ENCODE measurements at regions not wholly inside any gene's neighbourhood (a gene's known extent, or its start where the extent isn't known, plus 50 kb on each side); places are given as distances from the start of the nearest gene placed in this dataset.
"Not testable (repeated sequence)": the region's sequence is repeated elsewhere in the genome, so short reads cannot be mapped to it uniquely, and the experiment has no call there.

DNA sequence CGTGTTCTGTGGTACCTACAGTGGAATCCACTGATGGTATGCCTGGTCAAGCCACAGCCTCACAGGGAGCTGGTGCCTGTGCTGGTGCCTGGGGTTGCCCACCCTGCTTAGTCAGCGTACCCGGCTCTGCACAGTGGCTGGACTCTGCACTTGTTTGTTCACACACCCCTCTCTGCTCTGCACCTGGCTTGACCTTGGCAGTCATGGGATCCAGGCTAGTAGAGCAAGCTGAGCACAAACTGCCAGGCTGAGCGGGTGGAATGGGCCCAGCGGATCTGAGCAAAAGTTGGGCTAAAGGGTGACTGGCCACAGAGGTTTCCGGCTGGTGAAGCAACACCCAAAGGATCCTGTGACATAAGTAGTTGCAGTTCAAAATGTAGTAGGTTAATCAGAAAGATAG is 163.5 kb downstream of the CDH19 start:
- DNase-seq, result no peak

DNA sequence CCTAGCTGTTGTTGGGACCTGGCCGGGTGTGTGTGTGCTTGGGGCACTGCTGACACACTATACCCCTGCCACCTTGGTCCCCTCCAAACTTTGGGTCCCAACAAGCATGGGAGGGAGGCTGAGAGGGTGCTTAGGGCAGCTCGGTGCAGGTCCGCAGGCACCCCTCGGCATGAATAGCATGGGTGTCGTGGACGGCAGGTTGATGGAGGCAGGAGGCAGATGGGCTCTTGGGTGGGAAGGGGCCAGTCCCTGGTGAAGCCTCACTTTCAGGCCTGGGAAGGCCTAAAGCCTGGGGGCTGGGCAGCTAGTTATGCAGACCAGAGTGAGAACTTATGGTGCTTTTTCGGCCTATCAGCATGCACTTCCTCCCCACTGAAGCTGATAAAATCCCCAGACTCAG is 164.2 kb downstream of the CDH19 start:
- no peak for DNase-seq

DNA sequence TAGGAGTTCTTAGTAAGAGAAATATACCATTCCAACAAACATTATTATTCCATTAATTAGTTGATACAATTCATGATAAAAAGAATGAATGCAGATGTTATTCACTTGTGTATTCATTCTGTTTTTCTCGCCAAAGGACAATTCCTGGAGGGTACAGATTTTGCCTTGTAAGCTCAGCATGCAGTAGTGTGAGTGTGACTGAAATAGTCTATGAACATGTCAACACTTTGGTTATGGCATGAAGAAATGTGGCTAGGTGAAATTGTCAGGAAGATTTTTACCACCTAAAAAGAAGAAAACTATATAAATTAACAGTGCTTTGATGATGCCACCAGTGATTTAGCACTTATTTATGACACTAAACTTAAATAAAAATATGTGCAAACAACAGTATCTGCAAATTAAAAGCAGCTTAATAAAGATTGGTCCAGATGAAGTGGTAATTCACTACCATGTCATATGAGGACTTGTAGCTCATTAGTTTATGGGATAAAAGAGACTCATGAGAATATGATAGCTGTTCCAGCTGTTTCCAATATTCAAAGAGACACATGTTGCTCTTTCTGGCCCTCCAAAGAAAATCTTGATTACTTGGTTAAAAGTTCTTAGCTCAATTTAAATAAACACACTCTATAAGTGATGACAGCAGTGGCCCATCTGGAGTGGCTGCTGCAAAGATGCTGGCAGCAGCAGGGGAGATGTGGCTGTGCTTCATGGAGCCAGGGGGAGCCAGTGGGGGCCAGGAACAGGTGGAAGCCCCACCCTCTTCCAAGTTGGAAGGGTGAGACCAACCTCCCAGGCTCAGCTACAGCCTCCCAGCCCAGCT is 165.0 kb downstream of the CDH19 start:
- no peak for DNase-seq

DNA sequence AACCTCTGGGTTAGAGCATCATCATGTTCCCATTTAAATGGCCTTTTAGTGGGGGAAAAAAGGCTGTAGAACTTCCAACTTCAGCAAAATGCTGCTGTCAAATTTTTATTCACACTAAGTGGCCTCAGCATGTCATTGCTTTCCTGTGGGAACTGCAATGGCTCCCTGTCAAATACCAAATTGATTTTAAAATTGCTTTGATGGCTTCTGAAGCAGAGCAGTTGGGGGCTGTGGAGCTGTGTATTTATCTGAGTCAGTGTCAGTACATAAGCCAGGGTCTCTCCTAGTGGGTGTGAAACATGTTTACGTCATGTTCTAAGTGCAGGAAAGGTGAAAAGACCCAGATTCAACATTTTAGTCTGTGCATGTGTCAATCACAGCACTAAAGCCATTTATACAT is 171.3 kb downstream of the CDH19 start:
- DNase-seq, result no peak

DNA sequence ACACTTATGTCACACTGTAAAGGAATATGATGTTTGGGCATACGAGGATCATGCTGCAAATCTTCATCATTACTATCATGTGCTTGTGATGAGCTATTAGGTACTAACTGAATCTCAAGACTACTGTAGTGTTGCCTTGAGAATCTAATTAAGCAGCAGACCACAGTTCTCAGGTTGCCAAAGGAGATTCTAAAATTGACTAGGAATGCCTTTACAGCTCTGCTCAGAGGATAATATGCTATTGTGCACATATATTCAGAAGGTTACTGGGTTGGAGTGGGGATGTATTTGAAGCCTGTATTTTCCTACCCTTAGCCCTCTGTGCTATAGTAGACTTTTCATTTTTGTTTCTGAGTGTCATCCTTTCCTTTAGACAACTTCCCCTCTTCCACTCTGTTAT is 175.1 kb downstream of the CDH19 start:
- no peak for DNase-seq

DNA sequence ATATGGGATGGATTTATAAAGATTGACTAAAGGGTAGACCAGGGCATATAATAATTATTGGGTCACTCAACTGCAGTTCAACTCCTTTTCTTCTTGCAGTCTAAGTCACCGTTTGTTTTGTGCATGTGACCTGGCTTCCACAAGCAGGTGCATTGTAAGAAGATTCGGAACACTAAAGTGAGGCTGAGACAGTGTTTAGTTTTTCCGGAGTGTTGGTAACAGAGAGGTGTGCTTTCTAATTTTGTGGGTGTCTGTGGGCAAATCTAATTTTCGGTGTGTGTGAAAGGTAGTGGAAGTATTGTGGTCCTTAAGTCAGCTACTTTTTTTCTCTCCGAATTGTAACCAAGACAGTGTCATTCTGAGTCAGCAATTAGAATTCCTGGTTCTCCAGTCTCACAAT is 184.5 kb downstream of the CDH19 start:
- DNase-seq, result no peak

DNA sequence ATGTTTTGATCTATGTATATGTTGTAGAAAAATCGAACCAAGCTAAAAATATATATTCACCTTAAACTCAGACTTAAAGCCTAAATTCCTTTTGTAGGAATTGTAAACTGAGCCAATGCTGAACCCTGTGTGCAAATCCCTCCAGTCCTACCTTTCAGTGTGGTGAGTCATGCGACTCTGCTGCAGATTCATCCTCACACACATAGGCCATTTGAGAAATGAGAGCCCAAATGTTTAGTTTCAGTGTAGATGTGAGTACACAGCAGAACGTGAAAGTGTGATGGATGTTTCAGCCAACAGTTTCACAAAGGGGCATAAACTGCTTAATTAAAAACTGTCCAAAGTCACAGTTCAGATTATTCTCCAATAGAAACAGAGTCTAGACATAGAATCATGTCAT is 193.2 kb downstream of the CDH19 start:
- no peak for DNase-seq

DNA sequence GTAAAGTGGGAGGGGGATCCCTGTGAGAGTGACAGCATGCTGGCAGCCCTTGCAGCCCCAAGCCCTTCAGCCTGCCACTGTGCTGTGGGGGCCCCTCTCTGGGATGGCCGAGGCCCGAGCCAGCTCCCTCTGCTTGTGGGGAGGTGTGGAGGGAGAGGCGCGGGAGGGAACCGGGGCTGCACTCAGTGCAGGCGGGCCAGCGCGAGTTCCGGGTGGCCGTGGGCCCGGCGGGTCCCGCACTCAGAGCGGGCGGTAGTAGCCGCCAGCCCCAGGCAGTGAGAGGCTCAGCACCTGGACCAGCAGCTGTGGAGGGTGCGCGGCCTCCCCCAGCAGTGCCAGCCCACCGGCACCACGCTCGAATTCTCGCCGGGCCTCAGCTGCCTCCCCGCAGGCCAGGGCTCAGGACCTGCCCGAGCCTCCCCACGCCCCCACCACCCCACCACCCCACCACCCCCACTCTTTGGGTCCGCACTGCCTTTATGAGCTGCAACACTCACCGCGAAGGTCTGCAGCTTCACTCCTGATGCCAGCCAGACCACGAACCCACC is 208.1 kb downstream of the CDH19 start:
- no peak for DNase-seq

DNA sequence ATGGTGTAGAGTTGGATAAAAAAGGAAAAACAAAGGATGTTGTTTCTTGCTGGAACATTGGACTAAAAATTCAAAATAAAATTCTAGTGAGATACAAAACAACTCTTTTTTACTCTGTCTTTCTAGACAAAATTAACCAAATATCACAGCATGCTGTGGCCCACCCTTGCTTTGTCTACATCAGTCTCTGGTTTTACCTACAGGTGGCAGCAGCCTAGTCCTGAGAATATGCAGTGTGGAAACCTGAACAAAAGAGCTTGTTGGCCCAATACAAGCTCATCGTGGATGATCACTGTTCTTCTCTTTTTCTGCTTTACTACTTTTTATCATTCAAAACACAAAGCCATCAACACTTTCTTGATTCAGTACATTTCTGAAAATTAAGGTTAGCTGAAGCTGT is 210.4 kb downstream of the CDH19 start:
- no peak for DNase-seq

DNA sequence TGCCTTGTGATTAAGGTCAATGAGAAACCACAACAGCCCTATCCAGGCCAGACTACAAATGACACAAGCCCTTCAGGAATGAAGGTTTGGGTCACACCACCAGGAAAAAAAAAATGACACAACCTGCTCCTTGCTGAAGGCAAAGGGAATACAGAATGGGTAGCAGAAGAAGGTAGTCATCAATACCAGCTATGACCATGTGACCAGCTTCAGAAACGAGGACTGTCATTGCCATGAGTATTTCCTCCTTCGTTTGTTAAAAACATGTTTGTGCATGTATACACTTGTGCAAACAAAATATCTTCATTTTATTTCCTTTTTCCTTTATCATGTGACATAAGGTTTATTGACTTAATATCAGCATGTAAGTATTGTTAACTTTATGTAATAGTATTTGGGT is 226.6 kb downstream of the CDH19 start:
- DNase-seq, result no peak

DNA sequence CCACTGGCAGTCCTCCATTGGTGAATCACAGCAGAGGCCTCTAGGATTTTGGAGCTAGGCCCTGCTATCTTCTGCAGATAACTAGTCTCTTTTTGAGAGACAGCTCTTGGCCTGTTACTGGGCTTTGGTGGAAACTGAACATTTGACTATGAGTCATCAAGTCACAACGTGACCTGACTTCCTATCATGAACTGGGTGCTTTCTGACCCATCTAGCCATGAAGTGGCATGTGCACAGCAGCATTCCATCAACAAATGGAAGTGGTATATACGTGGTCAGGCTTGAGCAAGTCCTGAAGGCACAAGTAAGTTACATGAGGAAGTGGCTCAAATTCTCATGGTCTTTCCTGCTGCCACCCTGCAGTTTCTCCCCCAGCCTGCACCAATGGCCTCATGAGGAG is 228.5 kb downstream of the CDH19 start:
- DNase-seq, result not testable (repeated sequence)

DNA sequence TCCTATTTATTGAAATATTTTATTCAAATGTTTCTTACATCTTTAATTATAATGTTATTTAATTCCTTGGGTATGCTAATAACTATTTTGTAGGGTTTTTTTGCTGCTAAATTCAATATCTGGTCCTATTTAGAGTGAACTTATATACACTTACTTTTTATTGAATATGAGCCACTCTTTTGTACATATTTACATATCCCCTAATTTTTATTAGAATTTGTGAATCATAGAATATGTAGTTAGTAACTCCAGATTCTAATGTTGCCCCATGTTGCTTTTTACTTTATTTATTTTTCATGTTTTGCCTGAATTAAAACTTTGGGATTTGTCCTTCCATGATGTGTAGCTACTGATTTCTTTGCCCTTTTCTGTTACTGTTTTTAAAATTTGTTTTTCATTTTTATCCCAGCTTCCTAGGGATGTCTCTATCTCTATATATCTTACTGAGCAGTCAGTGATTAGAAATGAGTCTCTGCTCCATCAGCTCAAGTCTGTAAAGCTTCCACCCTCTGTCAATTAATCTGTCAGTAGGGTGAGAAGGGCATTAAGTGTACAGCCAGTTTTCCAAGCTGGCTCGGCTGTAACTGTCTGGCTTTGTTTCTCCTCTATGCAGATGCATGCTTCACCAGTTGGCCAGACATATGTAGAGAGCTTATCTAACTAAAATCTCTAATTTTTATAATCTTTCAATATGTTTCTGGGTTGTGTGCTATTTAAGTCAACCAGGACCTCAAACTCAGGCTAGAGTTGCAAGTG is 256.9 kb downstream of the CDH19 start:
- no peak for DNase-seq

DNA sequence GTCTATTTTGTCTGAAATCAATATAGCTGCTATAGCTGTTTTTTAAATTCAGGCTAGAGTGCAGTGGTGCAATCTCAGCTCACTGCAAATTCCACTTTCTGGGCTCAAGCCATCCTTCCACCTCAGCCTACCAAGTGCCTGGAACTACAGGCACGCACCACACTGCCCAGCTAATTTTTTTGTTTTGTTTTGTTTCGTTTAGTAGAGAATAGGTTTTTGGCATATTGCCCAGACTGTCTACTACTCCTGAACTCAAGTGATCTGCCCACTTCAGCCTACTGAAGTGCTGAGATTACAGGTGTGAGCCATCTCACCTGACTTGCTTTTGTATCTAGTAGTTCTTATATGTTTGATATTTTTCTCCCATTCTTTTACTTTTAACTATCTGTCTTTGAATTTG is 259.7 kb downstream of the CDH19 start:
- peak; percentile 88 for DNase-seq

DNA sequence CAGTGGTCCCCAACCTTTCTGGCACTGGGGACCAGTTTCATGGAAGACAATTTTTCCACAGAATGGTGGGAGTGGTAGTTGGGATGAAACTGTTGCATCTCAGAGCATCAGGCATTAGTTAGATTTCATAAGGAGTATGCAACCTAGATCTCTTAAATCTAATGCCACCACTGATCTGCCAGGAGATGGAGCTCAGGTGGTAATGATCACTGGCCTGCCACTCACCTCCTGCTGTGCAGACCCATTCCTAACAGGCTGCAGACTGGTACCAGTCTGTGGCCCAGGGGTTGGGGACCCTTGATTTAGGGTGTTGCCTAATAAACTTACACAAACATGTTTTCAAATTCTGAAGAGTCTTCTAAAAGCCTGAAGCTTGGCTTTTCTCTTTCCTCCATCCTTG is 261.3 kb downstream of the CDH19 start:
- DNase-seq, result no peak

DNA sequence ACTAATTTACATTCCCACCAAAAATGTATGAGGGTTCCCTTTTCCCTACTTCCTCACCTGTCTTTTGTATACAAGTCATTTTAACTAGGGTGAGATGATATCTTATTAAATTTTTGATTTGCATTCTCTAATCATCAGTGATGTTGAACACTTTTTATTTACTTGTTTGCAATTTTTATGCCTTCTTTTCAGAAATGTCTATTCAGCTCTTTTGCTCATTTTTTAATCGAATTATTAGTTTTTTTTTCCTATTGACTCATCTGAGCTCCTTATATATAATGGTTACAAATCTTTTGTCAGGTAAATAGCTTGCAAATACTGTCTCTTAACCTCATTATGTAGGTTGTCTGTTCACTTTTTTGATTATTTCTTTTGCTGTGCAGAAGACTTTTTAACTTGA is 269.4 kb downstream of the CDH19 start:
- no peak for DNase-seq

DNA sequence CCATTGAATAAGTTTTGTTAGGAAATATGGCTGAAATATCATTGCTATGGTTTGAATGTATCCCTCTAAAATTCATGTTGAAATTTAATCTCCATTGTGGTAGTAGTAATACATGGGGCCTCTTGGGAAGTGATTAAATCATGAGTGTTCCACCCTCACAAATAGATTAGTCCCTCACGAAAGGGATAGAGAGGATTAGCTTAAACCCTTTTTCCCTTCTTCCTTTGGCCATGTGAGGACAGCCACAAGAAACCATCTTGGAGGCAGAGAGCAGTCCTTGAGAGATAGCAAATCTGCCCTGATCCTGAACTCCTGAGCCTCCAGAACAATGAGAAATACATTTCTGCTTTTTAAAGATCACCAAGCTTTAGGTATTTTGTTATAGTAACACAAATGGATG is 274.2 kb downstream of the CDH19 start:
- no peak for DNase-seq

DNA sequence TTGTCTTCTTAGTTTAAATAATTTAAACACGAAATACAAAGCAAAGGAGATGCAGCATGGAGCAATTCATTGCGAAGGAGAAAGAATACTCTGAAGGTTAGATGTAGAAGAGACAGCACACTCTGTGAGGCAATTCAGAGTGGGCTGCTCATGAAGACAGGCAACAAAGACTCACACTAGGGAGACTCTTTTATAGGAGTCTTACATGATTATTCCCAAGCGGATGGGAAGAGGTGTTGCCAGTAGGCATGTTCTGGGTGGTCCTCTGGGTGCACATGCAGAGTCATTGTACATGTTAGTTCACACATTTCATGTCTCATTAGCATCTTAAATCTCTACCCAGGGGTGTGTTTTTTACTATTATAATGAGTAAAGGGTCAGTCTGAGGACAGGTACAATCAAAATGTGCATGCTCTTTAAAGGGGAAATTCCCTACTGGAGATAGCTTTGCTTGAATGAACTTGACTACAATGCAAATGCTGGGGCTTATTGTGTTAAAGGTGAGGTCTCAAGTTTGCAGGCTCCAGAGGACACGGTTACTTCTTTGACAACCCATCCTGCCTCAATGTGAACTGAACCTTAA is 275.5 kb downstream of the CDH19 start:
- DNase-seq, result no peak

DNA sequence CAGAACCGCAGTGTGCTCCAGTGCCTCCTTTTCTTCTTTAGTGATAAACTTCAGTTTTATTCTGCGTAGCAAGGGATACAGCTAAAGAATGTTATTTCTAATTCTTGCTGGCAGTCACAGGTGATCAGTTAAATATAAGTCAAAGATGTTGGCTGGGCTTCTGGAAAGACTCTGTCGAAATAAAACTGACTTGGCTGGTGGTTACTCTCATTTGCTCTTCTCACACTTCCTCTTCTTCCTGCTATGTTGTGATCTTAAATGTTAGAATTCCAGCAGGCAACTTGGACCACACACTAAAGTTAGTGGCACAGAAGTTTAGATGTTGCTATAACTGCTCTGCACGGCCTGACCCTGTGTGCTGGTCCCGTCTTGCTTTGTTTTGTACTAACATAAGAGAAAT is 278.6 kb downstream of the CDH19 start:
- DNase-seq, result no peak

DNA sequence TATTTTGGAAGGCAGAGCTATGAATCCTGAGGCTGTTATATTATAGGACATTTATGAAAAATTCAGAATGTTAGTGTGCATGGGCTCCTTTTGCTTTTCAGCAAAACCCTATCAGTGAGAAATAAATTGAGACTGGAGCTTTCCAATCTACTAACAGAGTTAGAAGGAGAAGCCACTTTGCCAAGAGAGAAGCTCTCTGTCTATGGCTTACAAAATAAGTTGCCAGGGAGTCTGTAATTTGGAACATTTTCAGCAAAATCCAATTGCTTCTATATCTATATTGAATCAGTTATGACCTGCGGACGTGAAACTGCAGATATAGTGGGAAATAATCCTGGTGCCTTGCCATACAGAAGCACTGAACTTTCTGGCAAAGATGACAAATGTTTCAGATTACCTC is 279.3 kb downstream of the CDH19 start:
- no peak for DNase-seq

DNA sequence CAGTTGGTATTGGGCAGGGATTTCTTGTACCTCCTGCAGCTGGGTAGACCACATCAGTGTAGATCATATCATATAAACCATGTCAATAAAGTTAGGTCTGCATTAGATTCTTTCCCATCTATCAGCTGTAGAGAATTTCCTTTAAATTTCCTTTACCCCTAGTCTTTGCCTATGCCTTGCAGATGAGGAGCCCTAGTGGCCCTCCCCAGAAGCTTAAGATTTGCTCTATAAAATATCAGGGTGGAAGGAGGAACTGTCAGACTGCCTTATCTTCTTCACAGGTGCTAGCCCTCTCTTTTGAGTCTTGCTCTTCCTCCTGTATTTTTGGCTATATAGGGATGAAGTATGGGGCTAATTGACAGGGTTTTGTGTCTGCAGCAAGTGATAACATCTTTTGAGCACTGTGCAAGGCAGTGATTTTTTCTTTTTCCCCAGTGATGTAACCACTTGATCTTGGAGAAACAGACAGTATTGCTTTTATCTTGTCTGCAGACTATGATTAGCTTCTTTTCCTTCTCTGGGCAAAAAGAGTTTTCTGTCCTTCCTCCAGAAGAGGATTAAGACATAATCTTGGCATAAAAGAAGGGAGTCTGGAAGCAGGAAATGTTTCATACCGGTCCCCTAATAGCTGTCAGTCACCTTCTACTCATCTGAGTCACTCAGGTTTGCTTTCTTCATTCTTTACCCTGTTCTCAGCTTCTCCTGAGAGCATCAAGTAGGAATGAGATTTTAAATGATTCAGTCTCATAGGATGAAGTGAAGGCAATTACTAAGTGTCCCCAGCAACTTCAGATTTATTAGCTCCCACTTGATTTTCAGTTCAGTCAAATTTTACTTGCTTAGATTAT is 286.4 kb downstream of the CDH19 start:
- no peak for DNase-seq

DNA sequence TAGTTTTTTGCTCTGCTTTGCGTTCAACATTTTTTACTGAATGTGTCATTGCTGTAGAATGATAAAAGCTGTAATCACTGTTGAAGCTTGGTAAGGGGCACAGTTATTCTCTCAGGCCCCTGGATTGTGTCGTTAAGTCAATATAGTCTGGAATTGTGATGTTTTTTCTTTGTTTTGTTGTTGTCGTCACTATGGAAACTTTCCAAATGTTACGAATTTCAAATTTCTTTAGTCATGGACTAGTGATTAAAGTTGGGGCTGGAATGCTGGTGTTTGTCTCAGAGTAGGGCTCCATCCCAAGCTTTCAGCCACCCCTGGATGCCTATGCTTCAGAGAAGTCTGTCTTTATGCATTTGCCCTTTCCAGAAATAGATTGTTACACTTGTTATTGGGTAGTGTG is 287.2 kb downstream of the CDH19 start:
- no peak for DNase-seq

DNA sequence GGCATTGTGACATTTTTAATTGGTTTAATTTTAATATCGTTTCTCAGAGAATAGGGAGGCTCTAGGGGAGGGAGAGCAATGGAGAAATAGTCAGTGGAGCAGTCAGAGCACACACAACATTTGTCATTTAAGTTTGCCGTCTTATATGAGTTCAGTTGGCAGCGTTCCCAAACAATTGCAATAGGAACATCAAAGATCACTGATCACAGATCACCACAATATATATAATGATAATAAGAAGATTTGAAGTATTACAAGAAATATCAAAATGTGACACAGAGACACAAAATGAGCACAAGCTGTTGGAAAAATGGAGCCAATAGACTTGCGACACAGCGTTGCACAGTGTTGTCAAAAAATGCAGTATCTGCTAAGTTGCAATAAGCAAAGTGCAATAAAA is 303.7 kb downstream of the CDH19 start:
- no peak for DNase-seq

DNA sequence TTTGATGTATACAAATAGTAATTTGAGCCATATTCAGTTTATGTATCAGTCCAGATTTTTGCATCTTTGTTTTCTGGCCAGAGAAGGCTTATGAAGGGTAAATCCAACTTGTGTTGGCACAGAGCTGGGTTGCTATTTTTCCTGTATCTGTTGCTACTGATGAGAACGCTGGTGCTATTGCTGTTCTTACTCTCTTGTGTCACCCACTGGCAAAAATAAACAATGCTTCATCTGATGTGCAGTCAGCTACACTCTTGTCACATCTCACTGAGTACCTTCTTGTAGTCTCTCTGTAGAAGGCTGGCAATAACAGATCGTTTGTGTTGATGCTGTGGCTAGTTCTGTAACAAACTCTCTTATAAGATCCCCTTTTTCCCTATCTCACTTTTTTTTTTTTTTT is 323.4 kb downstream of the CDH19 start:
- DNase-seq, result no peak

All from DMS79 (cell line).